ENCODE measurements at regions not wholly inside any gene's neighbourhood (a gene's known extent, or its start where the extent isn't known, plus 50 kb on each side); places are given as distances from the start of the nearest gene placed in this dataset.

GRCh38 chr14:30299915-30300314 is 259.0 kb upstream of the G2E3 start:
- no peak for DNase-seq (ENCODE audit: low read depth in 2 of 2)

GRCh38 chr14:30303350-30303749 is 255.6 kb upstream of the G2E3 start:
- no peak for DNase-seq (ENCODE audit: low read depth in 2 of 2)

- DNase-seq (ENCODE audit: low read depth in 2 of 2): no peak
Observed at GRCh38 chr14:30305346-30305745, 253.6 kb upstream of the G2E3 start.

GRCh38 chr14:30309405-30309804 is 249.6 kb upstream of the G2E3 start:
- DNase-seq (ENCODE audit: low read depth in 2 of 2): no peak

GRCh38 chr14:30312214-30312613 is 246.7 kb upstream of the G2E3 start:
- no peak for DNase-seq (ENCODE audit: low read depth in 2 of 2)

- no peak for DNase-seq (ENCODE audit: low read depth in 2 of 2)
Observed at GRCh38 chr14:30317729-30318128, 241.2 kb upstream of the G2E3 start.

- no peak for DNase-seq (ENCODE audit: low read depth in 2 of 2)
Observed at GRCh38 chr14:30322819-30323218, 236.1 kb upstream of the G2E3 start.

GRCh38 chr14:30330033-30330432 is 228.9 kb upstream of the G2E3 start:
- no peak for DNase-seq (ENCODE audit: low read depth in 2 of 2)

- DNase-seq (ENCODE audit: low read depth in 2 of 2): no peak
Observed at GRCh38 chr14:30330445-30330844, 228.5 kb upstream of the G2E3 start.

- DNase-seq (ENCODE audit: low read depth in 2 of 2): no peak
Observed at GRCh38 chr14:30331030-30331429, 227.9 kb upstream of the G2E3 start.

GRCh38 chr14:30332374-30332773 is 226.6 kb upstream of the G2E3 start:
- no peak for DNase-seq (ENCODE audit: low read depth in 2 of 2)

GRCh38 chr14:30333934-30334333 is 225.0 kb upstream of the G2E3 start:
- DNase-seq (ENCODE audit: low read depth in 2 of 2): no peak

- DNase-seq (ENCODE audit: low read depth in 2 of 2): no peak
Observed at GRCh38 chr14:30337456-30337855, 221.5 kb upstream of the G2E3 start.

GRCh38 chr14:30339311-30339901 is 219.6 kb upstream of the G2E3 start:
- no peak for DNase-seq (ENCODE audit: low read depth in 2 of 2)

GRCh38 chr14:30340495-30340894 is 218.5 kb upstream of the G2E3 start:
- no peak for DNase-seq (ENCODE audit: low read depth in 2 of 2)

GRCh38 chr14:30345511-30345910 is 213.4 kb upstream of the G2E3 start:
- no peak for DNase-seq (ENCODE audit: low read depth in 2 of 2)

- no peak for DNase-seq (ENCODE audit: low read depth in 2 of 2)
Observed at GRCh38 chr14:30348445-30348844, 210.5 kb upstream of the G2E3 start.

- DNase-seq (ENCODE audit: low read depth in 2 of 2): no peak
Observed at GRCh38 chr14:30349520-30349919, 209.4 kb upstream of the G2E3 start.

- no peak for DNase-seq (ENCODE audit: low read depth in 2 of 2)
Observed at GRCh38 chr14:30354439-30354838, 204.5 kb upstream of the G2E3 start.

- no peak for DNase-seq (ENCODE audit: low read depth in 2 of 2)
Observed at GRCh38 chr14:30355431-30355913, 203.5 kb upstream of the G2E3 start.

GRCh38 chr14:30356438-30357202 is 202.3 kb upstream of the G2E3 start:
- no peak for DNase-seq (ENCODE audit: low read depth in 2 of 2)

- DNase-seq (ENCODE audit: low read depth in 2 of 2): no peak
Observed at GRCh38 chr14:30357791-30358190, 201.2 kb upstream of the G2E3 start.

GRCh38 chr14:30362369-30363218 is 196.4 kb upstream of the G2E3 start:
- no peak for DNase-seq (ENCODE audit: low read depth in 2 of 2)
